Gastrocnemius medialis (tissue), 4 donors: ENCODE measurements at regions not wholly inside any gene's neighbourhood (a gene's known extent, or its start where the extent isn't known, plus 50 kb on each side); places are given as distances from the start of the nearest gene placed in this dataset.

ENCODE experiments used
- ATAC-seq, 2 donors: fragments of 150-250 bp; one replicate each; pipeline ENCODE4 v1.9.1; 2016
- DNase-seq, 2 donors: peaks; one replicate each; pipeline ENCODE4 v3.0.0-alpha.2; 2019
- H3K27ac ChIP-seq, 4 donors: fragments of 200-600 bp; sonication (generic); 1 replicate in 1 of 4; 2 replicates in 3 of 4; pipeline ENCODE4 v1.5.1; 2016 to 2018; ENCODE audit warnings: mild to moderate bottlenecking in 2 of 4, moderate library complexity in 1 of 4
- H3K27me3 ChIP-seq, 3 donors: fragments of 200-600 bp; sonication (generic) in 2 of 3; 1 replicate in 1 of 3; 2 replicates in 2 of 3; pipeline versions ENCODE4 v1.5.1 to v1.6.0; 2016 to 2019; ENCODE audit warnings: mild to moderate bottlenecking in 1 of 3, moderate library complexity in 1 of 3
- H3K36me3 ChIP-seq, 2 donors: fragments of 200-600 bp; sonication (generic) in 1 of 2; one replicate each; pipeline ENCODE4 v1.5.1; 2017 to 2018
- H3K4me1 ChIP-seq, 2 donors: fragments of 200-600 bp; sonication (generic) in 1 of 2; one replicate each; pipeline ENCODE4 v1.5.1; 2016 to 2017; ENCODE audit warnings: mild to moderate bottlenecking in 2 of 2
- H3K4me3 ChIP-seq, 4 donors: fragments of 200-600 bp; sonication (generic) in 3 of 4; 1 replicate in 1 of 4; 2 replicates in 3 of 4; pipeline ENCODE4 v1.5.1; 2016 to 2019; ENCODE audit warnings: mild to moderate bottlenecking in 2 of 4
- H3K9me3 ChIP-seq, 3 donors: fragments of 200-600 bp; sonication (generic) in 2 of 3; 1 replicate in 1 of 3; 2 replicates in 2 of 3; pipeline ENCODE4 v1.5.1; 2016 to 2019
- CTCF ChIP-seq, 5 experiments: fragments of 450-650 bp in 3 of 5; fragments of 200-600 bp in 2 of 5; sonication (generic) in 2 of 5; IDR thresholded peaks in 4 of 5; conservative IDR thresholded peaks in 1 of 5; 1 replicate in 4 of 5; 2 replicates in 1 of 5; pipeline ENCODE4 v1.5.1; 2016 to 2019; ENCODE audit warnings: antibody characterized with exemption in 5 of 5, mild to moderate bottlenecking in 3 of 5, moderate library complexity in 3 of 5
- POLR2A ChIP-seq, 2 donors: fragments of 450-650 bp; IDR thresholded peaks; one replicate each; pipeline ENCODE4 v1.6.1; 2017; ENCODE audit warnings: antibody characterized with exemption in 2 of 2, mild to moderate bottlenecking in 2 of 2, moderate library complexity in 2 of 2
- in situ Hi-C, 4 donors: fragments of 200-750 bp; cut with MboI; loops; one replicate each; pipeline versions ENCODE4 v1.15.0 to v1.8.0; 2017; ENCODE audit warnings: low sequenced_read_pairs in 4 of 4
- intact Hi-C: fragments of 100-400 bp; cut with DNase I; formaldehyde crosslinking; loops from one replicate; pipeline ENCODE4 v1.15.1; 2023; ENCODE audit warnings: low total_unique reads

DNA sequence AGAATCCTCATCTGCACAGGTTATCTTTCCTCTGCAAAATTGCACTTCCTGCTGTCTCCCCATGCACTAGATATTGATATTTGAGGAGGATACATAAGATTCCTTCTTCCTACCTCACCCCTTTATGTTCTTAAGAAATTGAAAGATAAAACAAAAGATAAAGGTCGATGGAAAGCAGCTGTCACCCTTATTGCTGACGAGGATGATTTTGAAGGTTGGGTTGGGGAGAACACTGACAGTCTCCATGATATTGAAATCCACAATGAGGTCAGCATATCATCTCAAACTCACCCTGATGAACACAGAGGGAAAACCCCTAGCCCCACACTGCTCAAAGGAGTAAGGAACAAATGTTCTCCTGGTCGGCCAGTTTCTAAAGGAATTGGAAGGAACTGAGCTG is 110.6 kb upstream of the FUT9 start:
- H3K27ac ChIP-seq, result no peak overlapping the region
- intact Hi-C loops (no loop called here), in situ Hi-C loops (no loop called here)
- DNase-seq (no peak), ATAC-seq (no peak)
- H3K27me3 ChIP-seq, result no peaks in the 10 kb centered on the region
- no peak overlapping the region for H3K4me3 ChIP-seq
- H3K36me3 ChIP-seq, result no peaks in the 10 kb centered on the region
- no peaks in the 10 kb centered on the region for H3K9me3 ChIP-seq
- TF ChIP-seq POLR2A (IDR thresholded peaks at IDR 0.05), result no peak
- TF ChIP-seq CTCF (IDR thresholded peaks at IDR 0.05 in 4 of 5, conservative IDR thresholded peaks at IDR 0.05 in 1 of 5), result no peak
- H3K4me1 ChIP-seq, result no peaks in the 10 kb centered on the region

GRCh38 chr6:95917034-95917433 is 98.7 kb upstream of the FUT9 start:
- no peak overlapping the region for H3K27ac ChIP-seq
- no peak for ATAC-seq
- H3K4me1 ChIP-seq, result no peaks in the 10 kb centered on the region
- in situ Hi-C loops (no loop called here), intact Hi-C loops (no loop called here)
- no peaks in the 10 kb centered on the region for H3K27me3 ChIP-seq
- no peak for DNase-seq
- no peak overlapping the region for H3K4me3 ChIP-seq
- no peaks in the 10 kb centered on the region for H3K36me3 ChIP-seq
- no peak for TF ChIP-seq CTCF (IDR thresholded peaks at IDR 0.05 in 4 of 5, conservative IDR thresholded peaks at IDR 0.05 in 1 of 5)
- TF ChIP-seq POLR2A (IDR thresholded peaks at IDR 0.05), result no peak
- no peaks in the 10 kb centered on the region for H3K9me3 ChIP-seq

GRCh38 chr6:95923518-95923917 is 92.3 kb upstream of the FUT9 start:
- Histone ChIP-seq H3K36me3 (no peaks in the 10 kb centered on the region), H3K27me3 (no peaks in the 10 kb centered on the region), H3K4me1 (no peaks in the 10 kb centered on the region), H3K4me3 (no peak overlapping the region), H3K27ac (no peak overlapping the region), H3K9me3 (no peaks in the 10 kb centered on the region)
- TF ChIP-seq POLR2A (IDR thresholded peaks at IDR 0.05) (no peak), CTCF (IDR thresholded peaks at IDR 0.05 in 4 of 5, conservative IDR thresholded peaks at IDR 0.05 in 1 of 5) (peak in 1 of 5 experiments; percentile 14)
- DNase-seq (no peak), ATAC-seq (no peak)
- intact Hi-C loops, result no loop called here
- in situ Hi-C loops, result no loop called here

DNA sequence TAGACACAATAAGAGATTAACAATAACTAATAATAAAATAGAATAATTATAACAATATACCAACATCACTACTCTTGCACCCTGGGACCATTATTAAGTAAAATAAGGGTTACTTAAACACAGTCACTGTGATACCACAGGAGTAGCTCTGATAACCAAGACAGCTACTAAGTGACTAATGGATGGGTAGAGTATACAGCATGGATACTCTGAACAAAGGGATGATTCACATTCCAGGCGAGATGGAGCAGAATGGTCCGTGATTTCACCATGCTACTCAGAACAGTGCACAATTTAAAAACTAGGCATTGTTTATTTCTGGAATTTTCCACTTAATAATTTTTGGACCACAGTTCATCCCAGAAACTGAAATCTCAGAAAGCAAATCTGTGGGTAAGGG is 80.0 kb upstream of the FUT9 start:
- Histone ChIP-seq H3K36me3 (no peaks in the 10 kb centered on the region), H3K27ac (no peak overlapping the region), H3K27me3 (no peaks in the 10 kb centered on the region), H3K4me1 (no peaks in the 10 kb centered on the region), H3K4me3 (no peak overlapping the region), H3K9me3 (no peaks in the 10 kb centered on the region)
- intact Hi-C loops, result no loop called here
- no peak for ATAC-seq
- DNase-seq, result no peak
- in situ Hi-C loops, result no loop called here
- TF ChIP-seq POLR2A (IDR thresholded peaks at IDR 0.05), result no peak
- no peak for TF ChIP-seq CTCF (IDR thresholded peaks at IDR 0.05 in 4 of 5, conservative IDR thresholded peaks at IDR 0.05 in 1 of 5)

- H3K36me3 ChIP-seq, result no peaks in the 10 kb centered on the region
- no peaks in the 10 kb centered on the region for H3K9me3 ChIP-seq
- DNase-seq (no peak), ATAC-seq (no peak)
- no peak overlapping the region for H3K4me3 ChIP-seq
- in situ Hi-C loops (no loop called here), intact Hi-C loops (no loop called here)
- H3K4me1 ChIP-seq, result no peaks in the 10 kb centered on the region
- H3K27ac ChIP-seq, result no peak overlapping the region
- TF ChIP-seq CTCF (IDR thresholded peaks at IDR 0.05 in 4 of 5, conservative IDR thresholded peaks at IDR 0.05 in 1 of 5), result no peak
- no peak for TF ChIP-seq POLR2A (IDR thresholded peaks at IDR 0.05)
- no peaks in the 10 kb centered on the region for H3K27me3 ChIP-seq
These were observed 68.9 kb upstream of the FUT9 start for GRCh38 chr6:95946906-95947305.
